ENCODE measurements at regions not wholly inside any gene's neighbourhood (a gene's known extent, or its start where the extent isn't known, plus 50 kb on each side); places are given as distances from the start of the nearest gene placed in this dataset.

DNA sequence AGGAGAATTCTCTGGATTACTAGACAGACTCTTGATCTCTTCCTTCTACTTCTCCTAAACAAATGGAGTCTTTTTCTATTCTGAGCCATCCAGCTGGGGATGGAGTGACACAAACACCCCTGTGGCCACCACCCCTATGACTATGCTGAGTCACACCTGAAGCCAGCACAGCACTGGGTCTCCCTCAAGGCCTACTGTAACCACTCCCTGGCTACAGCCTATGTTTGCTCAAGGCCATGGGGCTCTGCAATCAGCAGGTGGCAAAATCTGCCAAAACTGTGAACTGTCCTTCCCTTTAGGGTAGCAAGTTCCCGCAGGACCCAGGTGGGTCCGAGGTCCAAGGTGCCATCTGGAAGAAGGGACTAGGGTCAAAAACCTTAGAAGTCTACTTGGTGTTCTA is 132.3 kb downstream of the TINAG start:
- Histone ChIP-seq H3K4me1 (ENCODE audit: control insufficient read depth in 3 of 3, insufficient read depth in 3 of 3, low read length in 3 of 3) (no peaks in the 10 kb centered on the region), H3K9me3 (ENCODE audit: control insufficient read depth in 3 of 3, low read length in 3 of 3) (no peaks in the 10 kb centered on the region), H3K36me3 (ENCODE audit: control insufficient read depth in 3 of 3, insufficient read depth in 3 of 3, low read length in 3 of 3) (no peaks in the 10 kb centered on the region), H3K27me3 (ENCODE audit: control insufficient read depth in 3 of 3, insufficient read depth in 3 of 3, low read length in 3 of 3) (no peaks in the 10 kb centered on the region), H3K4me3 (ENCODE audit: low read length in 3 of 3) (no peak overlapping the region), H3K27ac (ENCODE audit: low read depth, low read length) (no peak overlapping the region), H3K9ac (ENCODE audit: low read depth in 1 of 3, low read length in 3 of 3) (no peak overlapping the region)

DNA sequence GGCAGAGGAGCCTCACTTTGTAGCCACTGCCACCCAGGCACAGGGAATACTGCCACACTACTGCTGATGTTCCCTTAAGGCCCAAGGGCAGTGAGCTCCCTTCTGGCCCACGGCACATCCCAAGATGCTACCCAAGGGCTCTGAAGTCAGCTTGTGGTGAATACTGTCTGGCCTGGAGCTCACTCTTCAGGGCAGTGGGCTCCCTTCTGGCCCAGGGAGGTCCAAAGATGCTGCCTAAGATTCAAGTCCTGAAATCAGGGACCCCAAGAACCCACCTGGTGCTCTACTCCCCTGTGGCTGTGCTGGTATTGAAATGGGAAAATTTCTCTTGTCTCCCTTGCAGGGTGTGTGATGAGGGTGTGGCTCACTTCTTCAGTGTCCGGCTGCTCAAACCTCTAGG is 132.8 kb downstream of the TINAG start:
- no peak overlapping the region for H3K4me3 ChIP-seq (ENCODE audit: low read length in 3 of 3)
- no peak overlapping the region for H3K27ac ChIP-seq (ENCODE audit: low read depth, low read length)
- H3K4me1 ChIP-seq (ENCODE audit: control insufficient read depth in 3 of 3, insufficient read depth in 3 of 3, low read length in 3 of 3): no peaks in the 10 kb centered on the region
- H3K9ac ChIP-seq (ENCODE audit: low read depth in 1 of 3, low read length in 3 of 3): no peak overlapping the region
- H3K27me3 ChIP-seq (ENCODE audit: control insufficient read depth in 3 of 3, insufficient read depth in 3 of 3, low read length in 3 of 3): no peaks in the 10 kb centered on the region
- no peaks in the 10 kb centered on the region for H3K36me3 ChIP-seq (ENCODE audit: control insufficient read depth in 3 of 3, insufficient read depth in 3 of 3, low read length in 3 of 3)
- H3K9me3 ChIP-seq (ENCODE audit: control insufficient read depth in 3 of 3, low read length in 3 of 3): no peaks in the 10 kb centered on the region

DNA sequence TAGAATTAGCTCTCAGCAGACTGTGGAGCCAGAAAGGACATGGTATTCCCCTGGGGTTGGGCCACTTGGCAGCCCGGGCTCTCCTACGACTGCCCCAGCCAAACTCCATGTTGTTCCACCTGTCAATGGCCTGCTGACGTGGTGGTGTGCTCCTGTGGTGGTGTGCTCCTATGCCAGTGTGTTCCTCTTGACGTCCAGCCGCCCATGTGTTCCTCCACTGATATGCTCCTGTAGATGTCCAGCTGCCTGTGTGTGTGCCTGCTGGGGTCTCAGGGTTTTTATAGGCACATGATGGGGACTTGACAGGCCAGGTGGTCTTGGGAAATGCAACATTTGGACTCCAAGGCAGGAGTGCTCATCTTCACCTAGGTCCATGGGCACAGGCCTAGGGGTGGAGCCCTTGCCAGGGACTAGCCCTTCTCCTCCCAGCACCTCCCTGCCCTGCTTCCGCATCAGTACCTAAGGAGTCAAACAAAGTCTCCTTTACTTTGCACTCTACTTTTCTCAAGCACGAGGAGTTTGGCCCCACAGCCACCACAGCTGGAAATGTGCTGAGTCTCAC is 133.5 kb downstream of the TINAG start:
- Histone ChIP-seq H3K9ac (ENCODE audit: low read depth in 1 of 3, low read length in 3 of 3) (no peak overlapping the region), H3K4me1 (ENCODE audit: control insufficient read depth in 3 of 3, insufficient read depth in 3 of 3, low read length in 3 of 3) (no peaks in the 10 kb centered on the region), H3K9me3 (ENCODE audit: control insufficient read depth in 3 of 3, low read length in 3 of 3) (no peaks in the 10 kb centered on the region), H3K27ac (ENCODE audit: low read depth, low read length) (no peak overlapping the region), H3K27me3 (ENCODE audit: control insufficient read depth in 3 of 3, insufficient read depth in 3 of 3, low read length in 3 of 3) (no peaks in the 10 kb centered on the region), H3K36me3 (ENCODE audit: control insufficient read depth in 3 of 3, insufficient read depth in 3 of 3, low read length in 3 of 3) (no peaks in the 10 kb centered on the region), H3K4me3 (ENCODE audit: low read length in 3 of 3) (no peak overlapping the region)

DNA sequence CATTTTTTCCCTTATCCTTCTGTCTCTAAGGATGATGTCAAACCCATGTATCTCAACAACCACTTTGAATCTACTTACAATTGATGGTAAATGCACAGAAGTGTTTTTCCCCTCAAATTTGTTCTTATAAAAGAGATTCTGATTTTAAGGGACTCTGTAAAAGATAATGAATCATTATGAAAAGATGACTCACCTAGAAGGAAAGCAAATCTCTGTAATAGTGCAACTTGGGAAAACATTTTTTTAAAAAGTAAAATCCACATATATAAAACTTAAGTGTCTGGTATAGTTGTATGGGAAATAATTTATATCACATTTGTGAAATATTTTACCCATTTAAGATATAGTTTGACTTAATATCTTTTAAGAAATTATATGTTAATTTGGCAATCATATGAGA is 137.0 kb downstream of the TINAG start:
- Histone ChIP-seq H3K4me3 (ENCODE audit: low read length in 3 of 3) (no peak overlapping the region), H3K27ac (ENCODE audit: low read depth, low read length) (no peak overlapping the region), H3K4me1 (ENCODE audit: control insufficient read depth in 3 of 3, insufficient read depth in 3 of 3, low read length in 3 of 3) (no peaks in the 10 kb centered on the region), H3K27me3 (ENCODE audit: control insufficient read depth in 3 of 3, insufficient read depth in 3 of 3, low read length in 3 of 3) (no peaks in the 10 kb centered on the region), H3K9me3 (ENCODE audit: control insufficient read depth in 3 of 3, low read length in 3 of 3) (no peaks in the 10 kb centered on the region), H3K36me3 (ENCODE audit: control insufficient read depth in 3 of 3, insufficient read depth in 3 of 3, low read length in 3 of 3) (no peaks in the 10 kb centered on the region), H3K9ac (ENCODE audit: low read depth in 1 of 3, low read length in 3 of 3) (no peak overlapping the region)

DNA sequence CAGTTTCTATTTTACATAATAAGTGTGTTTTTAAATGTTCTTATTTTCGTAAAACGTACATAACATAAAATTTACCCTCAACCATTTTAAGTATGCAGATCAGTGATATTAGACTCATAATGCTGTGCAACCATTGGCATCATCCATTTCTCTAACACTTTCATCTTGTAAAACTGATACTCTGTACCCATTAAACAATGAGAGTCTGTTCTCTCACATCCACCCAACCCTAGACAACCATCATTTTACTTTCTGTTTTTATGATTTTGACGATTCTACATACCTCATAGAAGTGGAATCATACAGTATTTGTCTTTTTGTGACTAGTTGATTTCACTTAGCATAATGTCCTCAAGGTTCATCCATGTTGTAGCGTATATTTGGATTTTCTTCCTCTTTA is 140.4 kb downstream of the TINAG start:
- H3K27ac ChIP-seq (ENCODE audit: low read depth, low read length): no peak overlapping the region
- no peak overlapping the region for H3K4me3 ChIP-seq (ENCODE audit: low read length in 3 of 3)
- no peaks in the 10 kb centered on the region for H3K36me3 ChIP-seq (ENCODE audit: control insufficient read depth in 3 of 3, insufficient read depth in 3 of 3, low read length in 3 of 3)
- no peaks in the 10 kb centered on the region for H3K27me3 ChIP-seq (ENCODE audit: control insufficient read depth in 3 of 3, insufficient read depth in 3 of 3, low read length in 3 of 3)
- no peak overlapping the region for H3K9ac ChIP-seq (ENCODE audit: low read depth in 1 of 3, low read length in 3 of 3)
- H3K9me3 ChIP-seq (ENCODE audit: control insufficient read depth in 3 of 3, low read length in 3 of 3): no peaks in the 10 kb centered on the region
- H3K4me1 ChIP-seq (ENCODE audit: control insufficient read depth in 3 of 3, insufficient read depth in 3 of 3, low read length in 3 of 3): no peaks in the 10 kb centered on the region

DNA sequence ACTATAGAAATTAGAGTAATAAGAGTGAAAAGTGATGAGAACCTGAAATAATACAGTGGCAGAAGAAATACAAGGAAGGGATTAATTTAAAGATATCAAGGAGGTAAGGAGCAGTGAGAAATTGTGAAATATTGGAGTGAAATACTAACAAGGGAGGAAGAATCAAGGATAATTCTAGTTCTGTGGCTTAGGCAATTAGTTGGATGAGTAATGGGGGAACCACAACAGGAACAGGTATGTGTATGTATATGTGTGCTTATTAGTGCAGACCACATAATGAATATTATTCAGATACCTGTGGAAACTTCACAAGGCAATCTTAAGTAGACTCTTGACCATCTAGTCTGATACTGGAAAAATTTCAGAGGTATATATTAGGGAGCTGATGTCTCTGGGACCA is 143.3 kb downstream of the TINAG start:
- H3K4me1 ChIP-seq (ENCODE audit: control insufficient read depth in 3 of 3, insufficient read depth in 3 of 3, low read length in 3 of 3): no peaks in the 10 kb centered on the region
- H3K9me3 ChIP-seq (ENCODE audit: control insufficient read depth in 3 of 3, low read length in 3 of 3): no peaks in the 10 kb centered on the region
- H3K9ac ChIP-seq (ENCODE audit: low read depth in 1 of 3, low read length in 3 of 3): no peak overlapping the region
- no peak overlapping the region for H3K4me3 ChIP-seq (ENCODE audit: low read length in 3 of 3)
- no peaks in the 10 kb centered on the region for H3K36me3 ChIP-seq (ENCODE audit: control insufficient read depth in 3 of 3, insufficient read depth in 3 of 3, low read length in 3 of 3)
- H3K27me3 ChIP-seq (ENCODE audit: control insufficient read depth in 3 of 3, insufficient read depth in 3 of 3, low read length in 3 of 3): no peaks in the 10 kb centered on the region
- no peak overlapping the region for H3K27ac ChIP-seq (ENCODE audit: low read depth, low read length)

DNA sequence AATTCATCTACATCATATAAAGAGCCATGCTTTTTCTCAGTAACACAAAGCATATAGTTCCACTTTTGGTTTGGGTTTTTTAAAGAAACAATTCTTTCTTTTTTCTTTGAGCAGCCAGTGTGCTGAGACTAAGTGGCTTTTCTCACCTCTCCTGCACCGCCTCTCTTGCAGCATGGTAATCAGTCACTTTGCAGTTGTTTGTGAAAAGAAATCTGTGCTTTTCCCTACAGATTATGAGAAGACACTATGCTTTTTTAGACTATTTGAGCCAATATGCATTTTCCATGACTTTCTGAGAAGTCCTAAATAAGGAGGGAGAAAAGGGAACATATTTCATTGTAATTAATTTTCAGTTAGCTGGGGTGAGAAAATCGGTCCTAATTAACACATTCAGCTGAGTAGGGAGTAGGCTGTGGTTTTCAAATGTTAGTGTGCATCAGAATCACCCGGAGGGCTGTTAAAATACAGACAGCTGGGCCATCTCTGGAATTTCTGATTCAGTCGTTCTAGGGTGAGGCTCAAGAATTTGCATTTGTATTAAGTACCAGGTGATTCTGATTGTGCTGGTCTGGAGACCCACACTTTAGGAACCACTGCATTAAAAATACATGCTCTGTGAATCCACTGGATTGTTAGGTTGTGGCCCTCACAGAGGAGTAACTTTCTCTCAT is 155.2 kb downstream of the TINAG start:
- H3K9me3 ChIP-seq (ENCODE audit: control insufficient read depth in 3 of 3, low read length in 3 of 3): no peaks in the 10 kb centered on the region

DNA sequence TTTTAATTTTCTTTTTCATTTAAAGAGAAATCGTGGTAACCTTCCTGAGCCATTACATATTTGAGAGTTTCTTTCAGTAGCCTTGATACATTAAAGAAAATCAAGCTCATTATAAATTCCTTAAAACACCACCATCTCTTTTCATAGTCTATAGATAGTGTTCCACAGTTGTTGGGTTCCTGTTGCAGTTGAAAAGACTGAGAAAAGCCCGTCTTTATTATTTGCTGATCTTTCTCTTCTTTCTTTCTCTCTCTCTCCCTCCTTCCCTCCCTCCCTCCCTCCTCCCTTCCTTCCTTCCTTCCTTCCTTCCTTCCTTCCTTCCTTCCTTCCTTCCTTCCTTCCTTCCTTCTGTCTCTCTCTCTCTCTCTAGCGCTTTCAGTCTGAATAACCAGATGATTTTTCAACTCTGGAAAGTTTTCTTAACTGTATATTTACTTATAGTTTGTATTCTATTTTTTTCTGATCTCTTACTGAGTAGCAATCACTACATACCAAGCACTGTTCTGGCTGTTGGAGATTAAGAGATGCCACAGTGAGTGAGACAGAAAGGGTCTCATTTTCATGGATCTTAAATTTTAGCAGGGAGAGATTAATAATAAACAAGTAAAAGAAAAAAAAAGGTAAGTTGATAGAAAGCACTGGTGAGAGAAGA is 157.5 kb downstream of the TINAG start:
- Histone ChIP-seq H3K9me3 (ENCODE audit: control insufficient read depth in 3 of 3, low read length in 3 of 3) (no peaks in the 10 kb centered on the region), H3K27me3 (ENCODE audit: control insufficient read depth in 3 of 3, insufficient read depth in 3 of 3, low read length in 3 of 3) (no peaks in the 10 kb centered on the region), H3K36me3 (ENCODE audit: control insufficient read depth in 3 of 3, insufficient read depth in 3 of 3, low read length in 3 of 3) (no peaks in the 10 kb centered on the region), H3K27ac (ENCODE audit: low read depth, low read length) (no peak overlapping the region), H3K9ac (ENCODE audit: low read depth in 1 of 3, low read length in 3 of 3) (no peak overlapping the region), H3K4me3 (ENCODE audit: low read length in 3 of 3) (no peak overlapping the region), H3K4me1 (ENCODE audit: control insufficient read depth in 3 of 3, insufficient read depth in 3 of 3, low read length in 3 of 3) (no peaks in the 10 kb centered on the region)

More for the DNA sequence above, 155.2 kb downstream of the TINAG start:
- Histone ChIP-seq H3K27me3 (ENCODE audit: control insufficient read depth in 3 of 3, insufficient read depth in 3 of 3, low read length in 3 of 3) (no peaks in the 10 kb centered on the region), H3K27ac (ENCODE audit: low read depth, low read length) (no peak overlapping the region), H3K4me1 (ENCODE audit: control insufficient read depth in 3 of 3, insufficient read depth in 3 of 3, low read length in 3 of 3) (no peaks in the 10 kb centered on the region), H3K9ac (ENCODE audit: low read depth in 1 of 3, low read length in 3 of 3) (no peak overlapping the region), H3K36me3 (ENCODE audit: control insufficient read depth in 3 of 3, insufficient read depth in 3 of 3, low read length in 3 of 3) (no peaks in the 10 kb centered on the region), H3K4me3 (ENCODE audit: low read length in 3 of 3) (no peak overlapping the region)

DNA sequence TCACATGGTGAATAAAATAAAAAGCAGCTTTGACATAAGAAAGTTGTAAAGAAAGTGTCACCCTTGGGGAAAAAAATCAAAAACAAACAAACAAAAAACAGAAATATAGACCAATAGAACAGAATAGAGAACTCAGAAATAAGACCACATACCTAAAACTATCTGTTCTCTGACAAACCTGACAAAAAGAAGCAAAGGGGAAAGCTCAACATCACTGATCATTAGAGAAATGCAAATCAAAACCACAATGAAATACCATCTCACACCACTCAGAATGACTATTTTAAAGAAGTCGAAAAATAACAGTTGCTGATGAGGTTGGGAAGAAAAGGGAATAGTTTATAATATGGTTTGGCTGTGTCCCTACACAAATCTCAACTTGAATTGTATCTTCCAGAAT is 159.1 kb downstream of the TINAG start:
- no peaks in the 10 kb centered on the region for H3K9me3 ChIP-seq (ENCODE audit: control insufficient read depth in 3 of 3, low read length in 3 of 3)
- H3K27me3 ChIP-seq (ENCODE audit: control insufficient read depth in 3 of 3, insufficient read depth in 3 of 3, low read length in 3 of 3): no peaks in the 10 kb centered on the region
- no peaks in the 10 kb centered on the region for H3K36me3 ChIP-seq (ENCODE audit: control insufficient read depth in 3 of 3, insufficient read depth in 3 of 3, low read length in 3 of 3)
- no peak overlapping the region for H3K4me3 ChIP-seq (ENCODE audit: low read length in 3 of 3)
- no peak overlapping the region for H3K9ac ChIP-seq (ENCODE audit: low read depth in 1 of 3, low read length in 3 of 3)
- H3K27ac ChIP-seq (ENCODE audit: low read depth, low read length): no peak overlapping the region
- no peaks in the 10 kb centered on the region for H3K4me1 ChIP-seq (ENCODE audit: control insufficient read depth in 3 of 3, insufficient read depth in 3 of 3, low read length in 3 of 3)

DNA sequence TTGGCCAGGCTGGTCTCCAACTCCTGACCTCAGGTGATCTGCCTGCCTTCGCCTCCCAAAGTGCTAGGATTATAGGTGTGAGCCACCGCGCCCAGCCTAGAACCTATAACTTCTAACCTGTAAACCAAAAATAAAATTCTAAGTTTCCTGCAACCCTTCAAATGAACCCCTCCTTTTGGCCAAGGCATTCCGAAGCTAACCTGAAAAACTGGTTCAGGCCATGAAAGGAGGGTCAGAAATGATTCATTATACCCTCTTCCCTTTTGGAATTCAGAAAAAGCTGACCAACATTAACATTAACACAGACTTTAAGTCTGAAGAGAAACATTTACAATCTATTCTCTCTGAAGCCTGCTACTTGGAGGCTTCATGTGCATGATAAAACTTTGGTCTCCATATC is 165.1 kb downstream of the TINAG start:
- Histone ChIP-seq H3K4me3 (ENCODE audit: low read length in 3 of 3) (no peak overlapping the region), H3K4me1 (ENCODE audit: control insufficient read depth in 3 of 3, insufficient read depth in 3 of 3, low read length in 3 of 3) (no peaks in the 10 kb centered on the region), H3K9ac (ENCODE audit: low read depth in 1 of 3, low read length in 3 of 3) (no peak overlapping the region), H3K27me3 (ENCODE audit: control insufficient read depth in 3 of 3, insufficient read depth in 3 of 3, low read length in 3 of 3) (no peaks in the 10 kb centered on the region), H3K9me3 (ENCODE audit: control insufficient read depth in 3 of 3, low read length in 3 of 3) (no peaks in the 10 kb centered on the region), H3K36me3 (ENCODE audit: control insufficient read depth in 3 of 3, insufficient read depth in 3 of 3, low read length in 3 of 3) (no peaks in the 10 kb centered on the region), H3K27ac (ENCODE audit: low read depth, low read length) (no peak overlapping the region)
